WTC11 (cell line): ENCODE measurements at regions not wholly inside any gene's neighbourhood (a gene's known extent, or its start where the extent isn't known, plus 50 kb on each side); places are given as distances from the start of the nearest gene placed in this dataset.

Experiments used
- ATAC-seq: fragments of 200-7000 bp; cut with Tn5 transposase; 2 replicates; pipeline ENCODE4 v1.10.0; 2021; ENCODE audit warnings: mild to moderate bottlenecking, moderate library complexity
- CTCF ChIA-PET: fragments of 300-600 bp; sonication (Branson Sonifier 250); formaldehyde crosslinking; loops from one replicate; lab custom pipeline; 2021; ENCODE audit warnings: antibody characterized with exemption; lab: Charles Lee
- POLR2A ChIA-PET: fragments of 350-600 bp; sonication (Branson Sonifier 250); formaldehyde crosslinking; loops from one replicate; lab custom pipeline; 2021; ENCODE audit warnings: antibody characterized with exemption; lab: Charles Lee
- DNase-seq: peaks from one replicate; pipeline ENCODE4 v3.0.0; 2021; ENCODE audit warnings: low spot score
- H3K27ac Mint-ChIP-seq: 2 replicates; pipeline ENCODE4 v1.8.0; 2021; ENCODE audit warnings: mixed read lengths
- H3K27me3 Mint-ChIP-seq: 2 replicates; pipeline ENCODE4 v1.8.0; 2021; ENCODE audit warnings: low read depth, mild to moderate bottlenecking, moderate library complexity, mixed read lengths
- H3K36me3 Mint-ChIP-seq: 2 replicates; pipeline ENCODE4 v1.8.0; 2021; ENCODE audit warnings: mixed read lengths
- H3K4me1 Mint-ChIP-seq: 2 replicates; pipeline ENCODE4 v1.8.0; 2022; ENCODE audit warnings: mixed read lengths
- H3K4me3 Mint-ChIP-seq: 2 replicates; pipeline ENCODE4 v1.8.0; 2021; ENCODE audit warnings: mild to moderate bottlenecking, moderate library complexity, mixed read lengths
- H3K9me3 Mint-ChIP-seq: 2 replicates; pipeline ENCODE4 v1.8.0; 2021; ENCODE audit warnings: mixed read lengths
- ARID4B ChIP-seq: sonication (generic); formaldehyde crosslinking; IDR thresholded peaks from 2 replicates; pipeline ENCODE4 v1.8.0; 2023; ENCODE audit warnings: missing genetic modification reagents, mild to moderate bottlenecking, borderline replicate concordance
- CDX4 ChIP-seq: fragments of 250-450 bp; sonication (Bioruptor Pico); IDR thresholded peaks from 2 replicates; pipeline ENCODE4 v1.9.0; 2021; ENCODE audit warnings: moderate library complexity, mild to moderate bottlenecking, inconsistent platforms, borderline replicate concordance
- E2F5 ChIP-seq: sonication (generic); formaldehyde crosslinking; IDR thresholded peaks from 2 replicates; pipeline ENCODE4 v1.8.1; 2022; ENCODE audit warnings: mild to moderate bottlenecking, moderate library complexity, missing genetic modification reagents
- ERG ChIP-seq: fragments of 250-450 bp; sonication (Bioruptor Pico); IDR thresholded peaks from 2 replicates; pipeline ENCODE4 v1.8.0; 2021; ENCODE audit warnings: mild to moderate bottlenecking
- FOXJ3 ChIP-seq: sonication (generic); formaldehyde crosslinking; IDR thresholded peaks from 2 replicates; pipeline ENCODE4 v1.9.0; 2021; ENCODE audit warnings: missing genetic modification reagents, mild to moderate bottlenecking, borderline replicate concordance
- FOXP1 ChIP-seq: sonication (generic); formaldehyde crosslinking; IDR thresholded peaks from 2 replicates; pipeline ENCODE4 v1.8.0; 2022; ENCODE audit warnings: missing genetic modification reagents, mild to moderate bottlenecking, moderate library complexity, borderline replicate concordance
- MYBL2 ChIP-seq: sonication (generic); formaldehyde crosslinking; IDR thresholded peaks from 2 replicates; pipeline ENCODE4 v1.8.1; 2023; ENCODE audit warnings: mild to moderate bottlenecking, moderate library complexity, missing genetic modification reagents
- NFYB ChIP-seq: sonication (generic); formaldehyde crosslinking; conservative IDR thresholded peaks from 2 replicates; pipeline ENCODE4 v1.8.0; 2022; ENCODE audit warnings: low read depth, missing genetic modification reagents
- NR3C1 ChIP-seq: sonication (generic); formaldehyde crosslinking; conservative IDR thresholded peaks from 2 replicates; pipeline ENCODE4 v1.8.1; 2023; ENCODE audit warnings: low read depth, mild to moderate bottlenecking, missing genetic modification reagents
- SP1 ChIP-seq: sonication (generic); formaldehyde crosslinking; conservative IDR thresholded peaks from 2 replicates; pipeline ENCODE4 v1.8.1; 2022; ENCODE audit warnings: missing genetic modification reagents
- STAT6 ChIP-seq: sonication (generic); formaldehyde crosslinking; conservative IDR thresholded peaks from 2 replicates; pipeline ENCODE4 v1.8.1; 2023; ENCODE audit warnings: mild to moderate bottlenecking, low read depth, missing genetic modification reagents, moderate library complexity
- ZBTB43 ChIP-seq: sonication (generic); formaldehyde crosslinking; IDR thresholded peaks from 2 replicates; pipeline ENCODE4 v1.8.1; 2023; ENCODE audit warnings: mild to moderate bottlenecking, missing genetic modification reagents
- ZMAT4 ChIP-seq: fragments of 250-450 bp; sonication (Bioruptor Pico); IDR thresholded peaks from 2 replicates; pipeline ENCODE4 v1.9.0; 2021; ENCODE audit warnings: mild to moderate bottlenecking
- ZNF232 ChIP-seq: sonication (generic); formaldehyde crosslinking; IDR thresholded peaks from 2 replicates; pipeline ENCODE4 v1.8.0; 2022; ENCODE audit warnings: mild to moderate bottlenecking, missing genetic modification reagents
- ZNF317 ChIP-seq: sonication (generic); formaldehyde crosslinking; IDR thresholded peaks from 2 replicates; pipeline ENCODE4 v1.8.1; 2023; ENCODE audit warnings: low read depth, mild to moderate bottlenecking, moderate library complexity, missing genetic modification reagents, borderline replicate concordance
- ZNF396 ChIP-seq: fragments of 250-450 bp; sonication (Bioruptor Pico); IDR thresholded peaks from 2 replicates; pipeline ENCODE4 v1.8.0; 2021; ENCODE audit warnings: mild to moderate bottlenecking, moderate library complexity, borderline replicate concordance
- ZNF512 ChIP-seq: sonication (generic); formaldehyde crosslinking; IDR thresholded peaks from 2 replicates; pipeline ENCODE4 v1.8.1; 2022; ENCODE audit warnings: missing genetic modification reagents, borderline replicate concordance
- ZSCAN18 ChIP-seq: fragments of 250-450 bp; sonication (Bioruptor Pico); IDR thresholded peaks from 2 replicates; pipeline ENCODE4 v2.1.2; 2022; ENCODE audit warnings: mild to moderate bottlenecking, moderate library complexity

- TF ChIP-seq STAT6 (CRISPR knock-in tag) (no peak), ZNF232 (no peak), ZNF512 (CRISPR knock-in tag) (no peak), MYBL2 (no peak), ZSCAN18 (CRISPR knock-in tag) (no peak)
Observed at GRCh38 chr12:78739653-78740052, 124.9 kb upstream of the SYT1 start (continued).

GRCh38 chr12:78746001-78746400 lies 118.6 kb upstream of the SYT1 start:
- H3K9me3 Mint-ChIP-seq, result peaks cover 25% of the 10 kb centered on the region
- H3K36me3 Mint-ChIP-seq, result peaks cover 13% of the 10 kb centered on the region
- DNase-seq (no peak), ATAC-seq (no peak)
- no peak overlapping the region for H3K4me3 Mint-ChIP-seq
- H3K27me3 Mint-ChIP-seq, result no peaks in the 10 kb centered on the region
- H3K27ac Mint-ChIP-seq, result peak overlapping the region; percentile 88
- ChIA-PET POLR2A (no interaction called here), CTCF (no interaction called here)
- H3K4me1 Mint-ChIP-seq, result peaks cover 16% of the 10 kb centered on the region
- no peak for TF ChIP-seq ZBTB43 (CRISPR knock-in tag)
- no peak for TF ChIP-seq ZNF396
- TF ChIP-seq ZMAT4 (CRISPR knock-in tag), result no peak
- TF ChIP-seq ARID4B (CRISPR knock-in tag), result no peak
- no peak for TF ChIP-seq FOXP1
- no peak for TF ChIP-seq CDX4
- no peak for TF ChIP-seq ZNF317 (CRISPR knock-in tag)
- TF ChIP-seq NR3C1 (CRISPR knock-in tag), result no peak
- TF ChIP-seq SP1, result no peak
- no peak for TF ChIP-seq NFYB (CRISPR knock-in tag)
- no peak for TF ChIP-seq ERG (CRISPR knock-in tag)
- no peak for TF ChIP-seq E2F5 (CRISPR knock-in tag)
- no peak for TF ChIP-seq FOXJ3 (CRISPR knock-in tag)
